Activated CD4-positive, alpha-beta T cell treated with anti-CD3 and anti-CD28 coated beads, Interleukin-2, amount 10 ng/mL, durations not matched to agents 7 days and 5 days (primary cell): ENCODE measurements at regions not wholly inside any gene's neighbourhood (a gene's known extent, or its start where the extent isn't known, plus 50 kb on each side); places are given as distances from the start of the nearest gene placed in this dataset.

Experiments
- CTCF ChIA-PET: fragments of 350-600 bp; sonication (Branson Sonifier 250); formaldehyde crosslinking; loops from one replicate; lab custom pipeline; 2021; ENCODE audit warnings: antibody characterized with exemption; lab: Charles Lee
- POLR2A ChIA-PET: fragments of 350-600 bp; sonication (Branson Sonifier 250); formaldehyde crosslinking; loops from one replicate; lab custom pipeline; 2021; ENCODE audit warnings: antibody characterized with exemption; lab: Charles Lee
- DNase-seq: peaks from one replicate; pipeline ENCODE4 v3.0.0-alpha.2; 2020
- H3K27ac Mint-ChIP-seq: one replicate; pipeline ENCODE4 v1.8.0; 2021; ENCODE audit warnings: mild to moderate bottlenecking, moderate library complexity, mixed read lengths
- H3K27me3 Mint-ChIP-seq: one replicate; pipeline ENCODE4 v1.8.0; 2021; ENCODE audit warnings: mixed read lengths
- H3K36me3 Mint-ChIP-seq: one replicate; pipeline ENCODE4 v1.8.0; 2021; ENCODE audit warnings: low read depth, mixed read lengths
- H3K4me1 Mint-ChIP-seq: one replicate; pipeline ENCODE4 v1.8.0; 2021; ENCODE audit warnings: mixed read lengths
- H3K4me3 Mint-ChIP-seq: one replicate; pipeline ENCODE4 v1.8.0; 2021; ENCODE audit warnings: mild to moderate bottlenecking, moderate library complexity, mixed read lengths
- H3K9me3 Mint-ChIP-seq: one replicate; pipeline ENCODE4 v1.8.0; 2021; ENCODE audit warnings: mixed read lengths

DNA sequence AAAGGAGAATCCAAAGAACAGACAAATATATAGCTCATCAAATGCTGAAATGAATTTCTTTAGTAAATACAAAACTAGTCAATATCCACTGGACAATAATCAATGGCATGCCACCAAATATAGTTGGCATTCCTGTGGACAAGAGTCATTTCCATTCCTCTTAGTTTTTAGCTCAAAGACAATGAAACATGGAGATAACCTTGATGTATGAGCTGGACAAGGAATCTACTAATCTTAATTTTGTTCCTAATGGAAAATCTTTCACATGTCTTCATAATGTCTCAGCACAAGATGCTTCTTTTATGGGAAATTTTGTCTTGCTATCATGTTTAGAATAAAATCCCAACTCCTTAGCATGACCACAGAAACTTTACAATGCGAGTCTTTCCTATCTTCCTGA, 87.8 kb downstream of the PFDN4 start:
- POLR2A ChIA-PET, result no interaction called here
- Mint-ChIP-seq H3K4me1 (no peaks in the 10 kb centered on the region), H3K36me3 (no peaks in the 10 kb centered on the region), H3K9me3 (no peaks in the 10 kb centered on the region), H3K27ac (no peak overlapping the region), H3K27me3 (peaks cover 10% of the 10 kb centered on the region), H3K4me3 (no peak overlapping the region)
- DNase-seq, result no peak
- CTCF ChIA-PET, result interaction anchor here (1.1 kb wide), 1 partner anchor 14 kb away, joined by 3 read pairs; no protein-coding TSS in a partner anchor

DNA sequence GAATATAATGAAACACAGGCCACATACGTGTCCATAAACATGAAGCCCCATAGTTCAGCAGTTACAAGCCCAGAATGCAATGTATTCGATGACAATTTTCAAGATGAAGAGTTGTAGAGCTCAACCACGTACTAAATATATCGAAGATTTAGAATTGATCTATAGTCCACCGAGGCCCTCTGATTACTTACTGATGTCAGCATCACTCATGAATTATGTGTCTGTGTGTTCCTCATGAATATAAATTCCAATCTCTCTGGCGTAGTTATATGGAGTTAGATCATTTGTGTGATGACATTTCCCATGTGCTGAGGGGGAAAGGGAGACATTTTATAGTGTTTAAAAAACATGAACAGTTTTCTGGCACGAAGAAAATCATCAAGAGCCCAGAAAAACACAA, 97.5 kb downstream of the PFDN4 start:
- ChIA-PET CTCF (no interaction called here), POLR2A (no interaction called here)
- H3K27me3 Mint-ChIP-seq, result no peaks in the 10 kb centered on the region
- DNase-seq, result no peak
- no peak overlapping the region for H3K27ac Mint-ChIP-seq
- no peaks in the 10 kb centered on the region for H3K9me3 Mint-ChIP-seq
- H3K4me1 Mint-ChIP-seq, result no peaks in the 10 kb centered on the region
- H3K4me3 Mint-ChIP-seq, result no peak overlapping the region
- H3K36me3 Mint-ChIP-seq, result no peaks in the 10 kb centered on the region

DNA sequence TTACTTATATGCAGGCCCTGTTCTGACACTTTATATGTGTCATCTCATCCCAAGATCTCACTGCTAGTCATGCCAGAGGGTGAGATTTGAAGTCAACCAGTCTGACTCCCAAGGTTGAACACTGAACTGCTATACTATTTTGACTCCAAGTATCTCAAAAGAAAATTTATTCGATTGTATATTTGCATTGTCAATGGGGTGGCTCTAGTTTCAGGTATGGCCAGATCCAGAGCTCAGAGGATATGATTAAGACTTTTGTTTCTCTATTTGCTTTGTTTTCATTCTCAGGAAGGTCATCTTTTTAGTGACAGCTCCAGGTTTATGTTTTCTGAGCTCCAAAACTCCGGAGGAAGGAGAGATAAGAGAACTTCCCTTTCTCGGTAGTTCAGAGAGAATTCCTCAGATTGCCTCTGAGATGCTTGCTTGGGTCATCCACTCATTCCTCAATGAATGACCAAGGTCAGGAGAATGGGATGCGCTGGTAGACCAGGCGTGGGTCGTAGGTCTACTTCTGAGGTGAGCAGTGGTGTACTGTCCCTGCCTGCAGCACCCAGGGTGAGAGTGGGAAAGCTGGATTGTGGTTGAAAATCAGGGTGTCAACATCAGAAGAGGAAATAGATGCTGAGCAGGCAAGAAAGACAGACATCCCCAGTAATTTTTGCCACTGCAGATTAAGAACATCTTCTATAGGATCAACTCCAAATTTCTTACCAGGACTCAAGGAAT, 99.3 kb downstream of the PFDN4 start:
- no peaks in the 10 kb centered on the region for H3K9me3 Mint-ChIP-seq
- peak overlapping the region; percentile 19 for H3K27ac Mint-ChIP-seq
- no peaks in the 10 kb centered on the region for H3K4me1 Mint-ChIP-seq
- ChIA-PET CTCF (no interaction called here), POLR2A (no interaction called here)
- DNase-seq, result no peak
- H3K36me3 Mint-ChIP-seq, result no peaks in the 10 kb centered on the region
- H3K27me3 Mint-ChIP-seq, result no peaks in the 10 kb centered on the region
- H3K4me3 Mint-ChIP-seq, result no peak overlapping the region

DNA sequence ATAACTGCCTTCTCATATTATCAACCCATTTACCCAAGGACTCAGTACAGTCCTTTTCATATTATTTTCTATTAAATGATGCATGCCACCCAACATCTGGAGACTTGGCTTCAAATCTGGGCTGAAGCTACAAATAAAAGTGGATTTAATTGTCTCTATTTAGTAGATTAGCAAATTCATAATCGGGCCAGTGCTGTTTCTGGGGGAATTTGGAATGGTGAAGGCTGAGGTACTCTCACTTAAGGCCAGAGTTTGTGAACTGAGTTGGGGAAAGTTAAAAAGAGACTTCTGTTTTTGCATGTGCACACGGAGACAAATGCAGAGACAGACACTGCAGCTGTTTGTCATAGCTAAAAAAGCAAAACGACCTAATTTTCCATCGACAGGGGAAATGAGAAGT, 100.9 kb downstream of the PFDN4 start:
- no peak overlapping the region for H3K4me3 Mint-ChIP-seq
- ChIA-PET CTCF (no interaction called here), POLR2A (no interaction called here)
- H3K27me3 Mint-ChIP-seq, result no peaks in the 10 kb centered on the region
- H3K36me3 Mint-ChIP-seq, result no peaks in the 10 kb centered on the region
- no peak for DNase-seq
- H3K9me3 Mint-ChIP-seq, result no peaks in the 10 kb centered on the region
- no peaks in the 10 kb centered on the region for H3K4me1 Mint-ChIP-seq
- no peak overlapping the region for H3K27ac Mint-ChIP-seq

- H3K9me3 Mint-ChIP-seq, result no peaks in the 10 kb centered on the region
- DNase-seq, result no peak
- peaks cover 7% of the 10 kb centered on the region for H3K27me3 Mint-ChIP-seq
- CTCF ChIA-PET, result no interaction called here
- POLR2A ChIA-PET, result no interaction called here
- H3K27ac Mint-ChIP-seq, result no peak overlapping the region
- no peaks in the 10 kb centered on the region for H3K36me3 Mint-ChIP-seq
- no peaks in the 10 kb centered on the region for H3K4me1 Mint-ChIP-seq
- no peak overlapping the region for H3K4me3 Mint-ChIP-seq
Measured at GRCh38 chr20:54318892-54319291, 111.0 kb downstream of the PFDN4 start.

DNA sequence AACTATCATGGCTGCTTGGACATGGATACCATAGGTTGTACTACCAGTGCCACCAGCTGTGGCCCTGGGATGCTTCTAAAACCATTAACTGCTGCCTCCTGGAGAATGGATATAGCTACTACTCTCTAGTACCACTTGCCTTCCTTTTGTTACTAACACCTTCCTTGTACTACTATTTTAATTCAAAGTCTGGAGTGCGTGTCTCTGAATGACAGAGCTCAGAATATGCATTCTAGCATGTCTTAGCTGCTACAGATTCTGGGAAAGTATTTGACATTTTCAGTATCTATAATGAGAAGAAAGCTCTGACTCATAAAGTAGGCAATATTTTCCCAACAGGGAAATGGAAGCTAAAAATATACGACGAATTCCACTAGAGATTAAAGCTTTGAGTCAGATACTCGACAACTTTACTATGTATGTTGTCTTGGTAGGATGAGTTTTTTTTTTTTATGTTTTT, 112.3 kb downstream of the PFDN4 start:
- H3K4me1 Mint-ChIP-seq, result no peaks in the 10 kb centered on the region
- peaks cover 5% of the 10 kb centered on the region for H3K27me3 Mint-ChIP-seq
- H3K4me3 Mint-ChIP-seq, result no peak overlapping the region
- ChIA-PET POLR2A (no interaction called here), CTCF (interaction anchor here (0.7 kb wide), 2 partner anchors 635 to 930 kb away, joined by 3 read pairs; no protein-coding TSS in a partner anchor)
- DNase-seq, result no peak
- H3K27ac Mint-ChIP-seq, result no peak overlapping the region
- no peaks in the 10 kb centered on the region for H3K36me3 Mint-ChIP-seq
- H3K9me3 Mint-ChIP-seq, result no peaks in the 10 kb centered on the region

- DNase-seq, result no peak
- Mint-ChIP-seq H3K4me3 (no peak overlapping the region), H3K9me3 (no peaks in the 10 kb centered on the region), H3K36me3 (no peaks in the 10 kb centered on the region), H3K27me3 (peaks cover 5% of the 10 kb centered on the region), H3K27ac (no peak overlapping the region), H3K4me1 (no peaks in the 10 kb centered on the region)
- POLR2A ChIA-PET, result no interaction called here
- CTCF ChIA-PET, result interaction anchor here (0.5 to 0.6 kb wide), 2 partner anchors 71 to 194 kb away, joined by 3 to 5 read pairs; no protein-coding TSS in a partner anchor
Measured at GRCh38 chr20:54321352-54322087, 113.6 kb downstream of the PFDN4 start.

GRCh38 chr20:54323227-54323734, 115.4 kb downstream of the PFDN4 start:
- no peak for DNase-seq
- no peak overlapping the region for H3K4me3 Mint-ChIP-seq
- H3K36me3 Mint-ChIP-seq, result no peaks in the 10 kb centered on the region
- no peaks in the 10 kb centered on the region for H3K4me1 Mint-ChIP-seq
- no peaks in the 10 kb centered on the region for H3K9me3 Mint-ChIP-seq
- peaks cover 2% of the 10 kb centered on the region for H3K27me3 Mint-ChIP-seq
- POLR2A ChIA-PET, result no interaction called here
- CTCF ChIA-PET, result no interaction called here
- no peak overlapping the region for H3K27ac Mint-ChIP-seq

DNA sequence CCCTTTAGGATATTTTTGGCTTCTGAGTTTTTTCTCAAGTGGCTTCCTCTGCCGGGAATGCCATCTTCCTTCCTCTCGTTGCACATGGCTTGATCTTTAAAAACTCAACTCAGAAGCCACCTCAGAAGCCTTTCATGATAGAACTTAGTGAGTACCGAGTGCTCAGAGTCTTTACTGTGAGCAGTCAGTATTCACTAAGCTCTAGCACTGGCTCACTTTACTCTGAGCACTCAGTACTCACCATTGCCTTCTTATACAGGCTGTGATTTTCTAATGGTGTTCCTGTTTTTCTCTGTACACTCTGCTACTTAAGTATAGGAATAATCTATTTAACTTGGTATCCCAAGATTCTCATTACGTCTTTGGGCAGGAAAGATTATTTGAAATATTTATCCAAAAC, 116.2 kb downstream of the PFDN4 start:
- peaks cover 2% of the 10 kb centered on the region for H3K27me3 Mint-ChIP-seq
- DNase-seq, result no peak
- POLR2A ChIA-PET, result no interaction called here
- H3K4me3 Mint-ChIP-seq, result no peak overlapping the region
- no peaks in the 10 kb centered on the region for H3K36me3 Mint-ChIP-seq
- CTCF ChIA-PET, result no interaction called here
- no peaks in the 10 kb centered on the region for H3K9me3 Mint-ChIP-seq
- no peak overlapping the region for H3K27ac Mint-ChIP-seq
- H3K4me1 Mint-ChIP-seq, result no peaks in the 10 kb centered on the region

DNA sequence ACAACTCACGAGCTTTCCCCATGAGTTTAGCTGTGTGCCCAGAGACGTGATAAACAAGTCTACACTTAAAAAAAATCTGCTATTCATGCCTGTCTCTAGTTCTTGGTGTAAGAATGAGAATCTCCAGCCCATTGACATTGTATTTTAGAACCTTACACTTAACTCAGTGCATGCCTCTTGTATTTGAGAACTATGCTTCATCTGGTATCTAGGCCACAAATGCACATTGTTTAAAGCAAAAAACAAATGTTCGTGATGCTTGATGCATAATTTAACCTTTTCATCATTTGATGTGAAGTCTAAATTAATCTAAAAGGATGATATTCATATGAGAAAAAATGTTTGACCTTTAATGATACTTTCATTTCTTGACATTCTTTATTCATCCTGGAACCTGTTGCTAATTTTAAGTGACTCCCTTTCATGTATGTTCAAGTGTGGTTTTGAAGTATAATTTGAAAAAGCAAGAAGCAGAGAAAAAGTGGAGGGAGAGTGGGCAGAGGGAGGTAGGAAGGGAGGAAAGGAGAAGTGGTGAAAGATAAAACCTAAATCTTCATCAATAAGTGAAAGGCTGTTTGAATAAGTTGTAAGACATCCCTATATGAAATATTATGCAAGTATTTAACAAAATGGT, 116.9 kb downstream of the PFDN4 start:
- no peak overlapping the region for H3K4me3 Mint-ChIP-seq
- no peak for DNase-seq
- H3K4me1 Mint-ChIP-seq, result no peaks in the 10 kb centered on the region
- no peak overlapping the region for H3K27ac Mint-ChIP-seq
- no peaks in the 10 kb centered on the region for H3K9me3 Mint-ChIP-seq
- H3K36me3 Mint-ChIP-seq, result no peaks in the 10 kb centered on the region
- H3K27me3 Mint-ChIP-seq, result peaks cover 2% of the 10 kb centered on the region
- POLR2A ChIA-PET, result no interaction called here
- CTCF ChIA-PET, result no interaction called here

DNA sequence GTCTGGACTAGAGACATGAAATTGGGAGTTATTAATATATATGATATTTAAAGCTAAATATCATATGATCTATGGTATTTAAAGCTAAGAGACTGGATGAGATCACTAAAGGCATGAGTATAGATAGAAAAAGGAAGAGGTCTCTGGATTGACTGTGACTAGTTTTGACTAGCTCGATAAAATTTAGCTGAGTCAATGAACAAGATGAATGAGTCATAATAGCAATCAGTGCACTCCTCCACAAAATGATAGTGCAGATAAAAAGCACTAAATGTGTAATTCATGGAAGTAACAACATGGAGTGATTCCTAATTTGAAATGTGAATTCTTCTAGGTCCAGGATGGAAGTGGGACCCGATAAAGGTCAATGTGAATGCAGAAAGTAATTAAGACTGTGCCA, 127.4 kb downstream of the PFDN4 start:
- CTCF ChIA-PET, result no interaction called here
- H3K9me3 Mint-ChIP-seq, result no peaks in the 10 kb centered on the region
- no peak overlapping the region for H3K4me3 Mint-ChIP-seq
- peaks cover 1% of the 10 kb centered on the region for H3K4me1 Mint-ChIP-seq
- H3K36me3 Mint-ChIP-seq, result no peaks in the 10 kb centered on the region
- DNase-seq, result no peak
- POLR2A ChIA-PET, result no interaction called here
- peaks cover 6% of the 10 kb centered on the region for H3K27me3 Mint-ChIP-seq
- no peak overlapping the region for H3K27ac Mint-ChIP-seq

DNA sequence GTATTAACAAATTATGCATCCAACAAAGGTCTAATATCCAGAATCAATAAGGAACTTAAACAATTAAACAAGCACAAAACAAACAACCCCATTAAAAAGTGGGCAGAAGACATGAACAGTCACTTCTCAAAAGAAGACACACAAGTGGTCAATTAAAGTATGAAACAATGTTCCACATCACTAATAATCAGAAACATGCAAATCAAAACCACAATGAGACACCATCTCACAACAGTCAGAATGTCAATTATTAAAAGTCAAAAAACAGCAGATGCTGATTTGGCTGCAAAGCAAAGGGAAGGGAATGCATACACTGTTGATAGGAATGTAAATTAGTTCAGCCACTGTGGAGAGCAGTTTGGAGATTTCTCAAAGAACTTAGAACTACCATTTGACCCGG, 129.3 kb downstream of the PFDN4 start:
- Mint-ChIP-seq H3K27me3 (peaks cover 6% of the 10 kb centered on the region), H3K9me3 (no peaks in the 10 kb centered on the region), H3K36me3 (no peaks in the 10 kb centered on the region), H3K4me1 (peaks cover 1% of the 10 kb centered on the region), H3K4me3 (no peak overlapping the region), H3K27ac (no peak overlapping the region)
- no peak for DNase-seq
- CTCF ChIA-PET, result no interaction called here
- POLR2A ChIA-PET, result no interaction called here

GRCh38 chr20:54339093-54339492, 131.2 kb downstream of the PFDN4 start:
- DNase-seq, result no peak
- ChIA-PET POLR2A (no interaction called here), CTCF (no interaction called here)
- Mint-ChIP-seq H3K4me1 (peaks cover 1% of the 10 kb centered on the region), H3K36me3 (no peaks in the 10 kb centered on the region), H3K27ac (no peak overlapping the region), H3K4me3 (no peak overlapping the region), H3K9me3 (no peaks in the 10 kb centered on the region), H3K27me3 (peaks cover 4% of the 10 kb centered on the region)
